ENCODE measurements at regions not wholly inside any gene's neighbourhood (a gene's known extent, or its start where the extent isn't known, plus 50 kb on each side); places are given as distances from the start of the nearest gene placed in this dataset.

DNA sequence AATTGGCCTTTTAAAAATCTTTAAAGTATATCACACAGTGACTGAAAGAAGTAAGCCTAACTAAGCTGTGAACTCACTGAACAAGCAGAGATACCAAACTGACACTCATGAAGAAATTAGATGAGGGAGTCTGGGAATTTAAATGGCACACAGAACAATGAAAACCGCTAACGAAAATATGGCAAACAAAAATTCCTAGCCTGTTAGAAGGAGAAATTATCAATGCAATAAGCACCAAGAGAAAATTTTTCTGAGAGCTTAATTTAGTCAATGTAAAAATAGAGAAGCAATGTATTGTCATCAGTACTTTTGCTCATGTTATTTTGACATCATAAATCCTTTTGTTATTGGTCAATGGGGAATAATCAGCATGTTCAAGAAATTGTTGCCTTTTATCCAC lies 291.1 kb upstream of the PDZRN3 start:
- no peaks in the 10 kb centered on the region for H3K36me3 ChIP-seq (ENCODE audit: control insufficient read depth in 2 of 2, extremely low read depth in 1 of 2, insufficient read depth in 2 of 2, low read length in 2 of 2)
- H3K4me1 ChIP-seq (ENCODE audit: control insufficient read depth, extremely low read depth, insufficient read depth, low read length) = no peaks in the 10 kb centered on the region
- H3K4me3 ChIP-seq (ENCODE audit: control insufficient read depth in 2 of 3, extremely low read depth in 1 of 3, insufficient read depth in 2 of 3, low read depth in 1 of 3, low read length in 3 of 3) = no peak overlapping the region
- H3K4me2 ChIP-seq (ENCODE audit: control insufficient read depth, extremely low read depth, insufficient read depth, low read depth, low read length) = no peak overlapping the region
- H3K9me3 ChIP-seq (ENCODE audit: control insufficient read depth, low read depth, low read length) = no peaks in the 10 kb centered on the region
- no peak for TF ChIP-seq EZH2 (IDR thresholded peaks at IDR 0.05; ENCODE audit: low read length)
- TF ChIP-seq, protein P1, sequence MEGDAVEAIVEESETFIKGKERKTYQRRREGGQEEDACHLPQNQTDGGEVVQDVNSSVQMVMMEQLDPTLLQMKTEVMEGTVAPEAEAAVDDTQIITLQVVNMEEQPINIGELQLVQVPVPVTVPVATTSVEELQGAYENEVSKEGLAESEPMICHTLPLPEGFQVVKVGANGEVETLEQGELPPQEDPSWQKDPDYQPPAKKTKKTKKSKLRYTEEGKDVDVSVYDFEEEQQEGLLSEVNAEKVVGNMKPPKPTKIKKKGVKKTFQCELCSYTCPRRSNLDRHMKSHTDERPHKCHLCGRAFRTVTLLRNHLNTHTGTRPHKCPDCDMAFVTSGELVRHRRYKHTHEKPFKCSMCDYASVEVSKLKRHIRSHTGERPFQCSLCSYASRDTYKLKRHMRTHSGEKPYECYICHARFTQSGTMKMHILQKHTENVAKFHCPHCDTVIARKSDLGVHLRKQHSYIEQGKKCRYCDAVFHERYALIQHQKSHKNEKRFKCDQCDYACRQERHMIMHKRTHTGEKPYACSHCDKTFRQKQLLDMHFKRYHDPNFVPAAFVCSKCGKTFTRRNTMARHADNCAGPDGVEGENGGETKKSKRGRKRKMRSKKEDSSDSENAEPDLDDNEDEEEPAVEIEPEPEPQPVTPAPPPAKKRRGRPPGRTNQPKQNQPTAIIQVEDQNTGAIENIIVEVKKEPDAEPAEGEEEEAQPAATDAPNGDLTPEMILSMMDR (optimal IDR thresholded peaks at IDR 0.05 in 1 of 3, IDR thresholded peaks at IDR 0.05 in 1 of 3, conservative IDR thresholded peaks at IDR 0.05 in 1 of 3; ENCODE audit: extremely low read depth in 1 of 3, insufficient read depth in 2 of 3, low read length in 3 of 3) = no peak
- dilution Hi-C loops (cut with MboI; ENCODE audit: extremely low pct_ligation_motif_present, low sequenced_read_pairs) = no loop called here
- no peaks in the 10 kb centered on the region for H4K20me1 ChIP-seq (ENCODE audit: control insufficient read depth, extremely low read depth, insufficient read depth, low read length)
- no peaks in the 10 kb centered on the region for H3K79me2 ChIP-seq (ENCODE audit: control insufficient read depth, insufficient read depth, low read length)
- no peak for DNase-seq (ENCODE audit: low read depth, low spot score)
- H3K27me3 ChIP-seq (ENCODE audit: control insufficient read depth, extremely low read depth, insufficient read depth, low read length) = no peaks in the 10 kb centered on the region
- no peak overlapping the region for H3K27ac ChIP-seq (ENCODE audit: control insufficient read depth, insufficient read depth, low read length)
- no peaks in the 10 kb centered on the region for H3K9me1 ChIP-seq (ENCODE audit: control insufficient read depth, extremely low read depth, insufficient read depth, low read length)
- no peak for FAIRE-seq
- H2AFZ ChIP-seq (ENCODE audit: control insufficient read depth, low read length) = no peak overlapping the region
- no peak overlapping the region for H3K9ac ChIP-seq (ENCODE audit: control insufficient read depth, extremely low read depth, insufficient read depth, low read length)

DNA sequence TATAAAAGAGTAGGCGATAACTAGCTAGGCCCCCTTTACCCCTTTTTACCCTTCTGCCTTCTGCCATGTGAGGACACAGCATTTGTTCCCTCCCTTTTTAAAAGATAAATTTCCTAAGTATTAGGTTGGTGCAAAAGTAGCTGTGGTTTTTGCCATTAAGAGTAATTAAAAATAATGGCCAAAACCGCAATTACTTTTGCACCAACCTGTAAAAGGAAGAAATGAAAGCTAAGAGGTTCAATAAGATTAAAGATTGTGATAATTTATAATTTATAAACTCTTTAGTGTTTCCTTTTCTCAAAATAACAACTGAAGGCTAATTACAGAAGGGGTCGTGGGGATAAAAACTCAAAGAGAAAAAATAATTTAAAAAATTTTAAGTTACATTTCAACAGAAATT lies 283.5 kb upstream of the PDZRN3 start:
- FAIRE-seq = no peak
- H3K4me2 ChIP-seq (ENCODE audit: control insufficient read depth, extremely low read depth, insufficient read depth, low read depth, low read length) = no peak overlapping the region

More for the DNA sequence above, 283.5 kb upstream of the PDZRN3 start:
- Histone ChIP-seq H3K4me3 (ENCODE audit: control insufficient read depth in 2 of 3, extremely low read depth in 1 of 3, insufficient read depth in 2 of 3, low read depth in 1 of 3, low read length in 3 of 3) (no peak overlapping the region), H3K9me3 (ENCODE audit: control insufficient read depth, low read depth, low read length) (no peaks in the 10 kb centered on the region), H3K27me3 (ENCODE audit: control insufficient read depth, extremely low read depth, insufficient read depth, low read length) (no peaks in the 10 kb centered on the region), H3K27ac (ENCODE audit: control insufficient read depth, insufficient read depth, low read length) (no peak overlapping the region), H2AFZ (ENCODE audit: control insufficient read depth, low read length) (no peak overlapping the region), H3K9me1 (ENCODE audit: control insufficient read depth, extremely low read depth, insufficient read depth, low read length) (no peaks in the 10 kb centered on the region), H3K9ac (ENCODE audit: control insufficient read depth, extremely low read depth, insufficient read depth, low read length) (no peak overlapping the region), H3K79me2 (ENCODE audit: control insufficient read depth, insufficient read depth, low read length) (no peaks in the 10 kb centered on the region), H3K36me3 (ENCODE audit: control insufficient read depth in 2 of 2, extremely low read depth in 1 of 2, insufficient read depth in 2 of 2, low read length in 2 of 2) (no peaks in the 10 kb centered on the region), H3K4me1 (ENCODE audit: control insufficient read depth, extremely low read depth, insufficient read depth, low read length) (no peaks in the 10 kb centered on the region), H4K20me1 (ENCODE audit: control insufficient read depth, extremely low read depth, insufficient read depth, low read length) (no peaks in the 10 kb centered on the region)
- TF ChIP-seq, protein P1 (optimal IDR thresholded peaks at IDR 0.05 in 1 of 3, IDR thresholded peaks at IDR 0.05 in 1 of 3, conservative IDR thresholded peaks at IDR 0.05 in 1 of 3; ENCODE audit: extremely low read depth in 1 of 3, insufficient read depth in 2 of 3, low read length in 3 of 3) = no peak
- DNase-seq (ENCODE audit: low read depth, low spot score) = no peak
- dilution Hi-C loops (cut with MboI; ENCODE audit: extremely low pct_ligation_motif_present, low sequenced_read_pairs) = no loop called here
